Hepatocyte (in vitro differentiated cells): ENCODE measurements at regions not wholly inside any gene's neighbourhood (a gene's known extent, or its start where the extent isn't known, plus 50 kb on each side); places are given as distances from the start of the nearest gene placed in this dataset.

ENCODE experiments used
- DNase-seq: peaks from one replicate; pipeline ENCODE4 v3.0.0-alpha.2; 2016; ENCODE audit warnings: low spot score
- H2AFZ ChIP-seq: fragments of 200-600 bp; sonication (generic); 2 replicates; pipeline ENCODE4 v1.6.0; 2016; ENCODE audit warnings: antibody characterized with exemption, mild to moderate bottlenecking
- H3K27ac ChIP-seq: fragments of 200-600 bp; sonication (generic); 2 replicates; pipeline ENCODE4 v1.5.1; 2016; ENCODE audit warnings: mild to moderate bottlenecking
- H3K27me3 ChIP-seq: fragments of 200-600 bp; sonication (generic); 2 replicates; pipeline ENCODE4 v1.6.1; 2016
- H3K36me3 ChIP-seq: fragments of 200-600 bp; sonication (generic); replicated peaks from 2 replicates; pipeline ENCODE4 v1.5.1; 2016; ENCODE audit warnings: low read depth; ENCODE audit not compliant: insufficient read depth
- H3K4me1 ChIP-seq: fragments of 200-600 bp; sonication (generic); 2 replicates; pipeline ENCODE4 v1.5.1; 2016; ENCODE audit warnings: mild to moderate bottlenecking, moderate library complexity; ENCODE audit not compliant: insufficient read depth
- H3K4me2 ChIP-seq: fragments of 200-600 bp; sonication (generic); 2 replicates; pipeline ENCODE4 v1.6.0; 2016
- H3K4me3 ChIP-seq: fragments of 200-600 bp; sonication (generic); 2 replicates; pipeline ENCODE4 v1.5.1; 2016; ENCODE audit warnings: mild to moderate bottlenecking
- H3K79me2 ChIP-seq: fragments of 200-600 bp; sonication (generic); 2 replicates; pipeline ENCODE4 v1.6.0; 2017; ENCODE audit warnings: mild to moderate bottlenecking
- H3K9me2 ChIP-seq: fragments of 200-600 bp; sonication (generic); replicated peaks from 2 replicates; pipeline ENCODE4 v1.6.0; 2017; ENCODE audit warnings: mild to moderate bottlenecking; ENCODE audit not compliant: insufficient read depth
- H3K9me3 ChIP-seq: fragments of 200-600 bp; sonication (generic); 2 replicates; pipeline ENCODE4 v1.5.1; 2016; ENCODE audit warnings: low read depth, mild to moderate bottlenecking
- H4K20me1 ChIP-seq: fragments of 200-600 bp; sonication (generic); 2 replicates; pipeline ENCODE4 v1.6.0; 2016; ENCODE audit warnings: mild to moderate bottlenecking; ENCODE audit not compliant: insufficient read depth, poor library complexity, severe bottlenecking
- CTCF ChIP-seq: fragments of 200-600 bp; sonication (generic); IDR thresholded peaks from 2 replicates; pipeline ENCODE4 v1.5.1; 2016; ENCODE audit warnings: antibody characterized with exemption, mild to moderate bottlenecking; ENCODE audit not compliant: poor library complexity
- EZH2 ChIP-seq: fragments of 200-600 bp; sonication (generic); IDR thresholded peaks from 2 replicates; pipeline ENCODE4 v1.6.1; 2016; ENCODE audit warnings: antibody characterized with exemption, mild to moderate bottlenecking, borderline replicate concordance
- EZH2phosphoT487 ChIP-seq: fragments of 200-600 bp; sonication (generic); IDR thresholded peaks from one replicate; pipeline ENCODE4 v1.6.1; 2018; ENCODE audit warnings: antibody characterized with exemption, mild to moderate bottlenecking, low read depth, moderate library complexity; ENCODE audit not compliant: unreplicated experiment, severe bottlenecking
- WGBS: methylation state at CpG from one replicate; pipeline ENCODE4 v1.1.6; 2016; ENCODE audit warnings: low lambda C conversion rate; ENCODE audit errors: missing lambda C conversion rate; 5-methylcytosine and 5-hydroxymethylcytosine counted together

- H3K4me3 ChIP-seq: no peak overlapping the region
- H2AFZ ChIP-seq: no peak overlapping the region
- H3K4me1 ChIP-seq: no peaks in the 10 kb centered on the region
- no peak for DNase-seq
- H3K9me2 ChIP-seq: no peaks in the 10 kb centered on the region
- H3K27me3 ChIP-seq: no peaks in the 10 kb centered on the region
- no peaks in the 10 kb centered on the region for H4K20me1 ChIP-seq
- H3K27ac ChIP-seq: no peak overlapping the region
- H3K9me3 ChIP-seq: no peaks in the 10 kb centered on the region
- no peaks in the 10 kb centered on the region for H3K79me2 ChIP-seq
- no peak for TF ChIP-seq EZH2phosphoT487
- no peak for TF ChIP-seq EZH2
- no peak for TF ChIP-seq CTCF
- no peak overlapping the region for H3K4me2 ChIP-seq
- H3K36me3 ChIP-seq: no peaks in the 10 kb centered on the region
- WGBS: 28% methylated on average over 2 of the region's 2 CpGs
These were observed 288.6 kb downstream of the ICE1 start for GRCh38 chr5:5711112-5711511.

GRCh38 chr5:5710471-5710870, 288.0 kb downstream of the ICE1 start:
- WGBS: 68% methylated on average over 8 of the region's 8 CpGs
- H3K36me3 ChIP-seq: no peaks in the 10 kb centered on the region

GRCh38 chr5:5708367-5708919, 286.0 kb downstream of the ICE1 start:
- no peaks in the 10 kb centered on the region for H3K9me2 ChIP-seq
- no peaks in the 10 kb centered on the region for H4K20me1 ChIP-seq
- H3K79me2 ChIP-seq: no peaks in the 10 kb centered on the region
- DNase-seq: no peak
- H3K4me3 ChIP-seq: no peak overlapping the region
- H3K4me1 ChIP-seq: no peaks in the 10 kb centered on the region
- no peak overlapping the region for H2AFZ ChIP-seq
- no peak overlapping the region for H3K27ac ChIP-seq
- H3K36me3 ChIP-seq: no peaks in the 10 kb centered on the region
- H3K9me3 ChIP-seq: no peaks in the 10 kb centered on the region
- no peak for TF ChIP-seq EZH2phosphoT487
- TF ChIP-seq CTCF: no peak
- TF ChIP-seq EZH2: no peak
- H3K4me2 ChIP-seq: no peak overlapping the region
- 89% methylated on average over 7 of the region's 7 CpGs for WGBS
- no peaks in the 10 kb centered on the region for H3K27me3 ChIP-seq

More at GRCh38 chr5:5710471-5710870, 288.0 kb downstream of the ICE1 start:
- Histone ChIP-seq H3K79me2 (no peaks in the 10 kb centered on the region), H3K27me3 (no peaks in the 10 kb centered on the region), H3K4me1 (no peaks in the 10 kb centered on the region), H3K27ac (no peak overlapping the region), H4K20me1 (no peaks in the 10 kb centered on the region), H2AFZ (no peak overlapping the region), H3K9me3 (no peaks in the 10 kb centered on the region), H3K4me3 (no peak overlapping the region), H3K4me2 (no peak overlapping the region), H3K9me2 (no peaks in the 10 kb centered on the region)
- TF ChIP-seq CTCF (no peak), EZH2phosphoT487 (no peak), EZH2 (no peak)
- no peak for DNase-seq
